Smooth muscle cell (in vitro differentiated cells): ENCODE measurements at regions not wholly inside any gene's neighbourhood (a gene's known extent, or its start where the extent isn't known, plus 50 kb on each side); places are given as distances from the start of the nearest gene placed in this dataset.

ENCODE experiments used
- DNase-seq: peaks from one replicate; lab custom pipeline; 2025; ENCODE audit not compliant: unreplicated experiment; lab: John Stamatoyannopoulos, UW
- H2AFZ ChIP-seq: fragments of 200-600 bp; sonication (generic); 2 replicates; pipeline ENCODE4 v1.6.0; 2016; ENCODE audit warnings: antibody characterized with exemption, low read depth, mild to moderate bottlenecking
- H3F3A ChIP-seq: fragments of 200-600 bp; sonication (generic); 2 replicates; pipeline ENCODE4 v1.6.0; 2017; ENCODE audit warnings: antibody characterized with exemption, low read depth
- H3K27ac ChIP-seq: fragments of 200-600 bp; sonication (generic); 2 replicates; pipeline ENCODE4 v1.5.1; 2016; ENCODE audit warnings: low read depth, mild to moderate bottlenecking
- H3K27me3 ChIP-seq: fragments of 200-600 bp; sonication (generic); 2 replicates; pipeline ENCODE4 v1.6.1; 2016; ENCODE audit warnings: low read depth, mild to moderate bottlenecking
- H3K36me3 ChIP-seq: fragments of 200-600 bp; sonication (generic); 2 replicates; pipeline ENCODE4 v1.5.1; 2016; ENCODE audit warnings: low read depth
- H3K4me1 ChIP-seq: fragments of 200-600 bp; sonication (generic); 2 replicates; pipeline ENCODE4 v1.5.1; 2016; ENCODE audit warnings: low read depth
- H3K4me2 ChIP-seq: fragments of 200-600 bp; sonication (generic); 2 replicates; pipeline ENCODE4 v1.6.0; 2016; ENCODE audit warnings: mild to moderate bottlenecking
- H3K4me3 ChIP-seq: fragments of 200-600 bp; sonication (generic); 2 replicates; pipeline ENCODE4 v1.5.1; 2016; ENCODE audit warnings: mild to moderate bottlenecking
- H3K79me2 ChIP-seq: fragments of 200-600 bp; sonication (generic); 2 replicates; pipeline ENCODE4 v1.6.0; 2016; ENCODE audit warnings: low read depth, mild to moderate bottlenecking
- H3K9ac ChIP-seq: fragments of 200-600 bp; sonication (generic); 2 replicates; pipeline ENCODE4 v1.6.0; 2016; ENCODE audit warnings: low read depth
- H3K9me3 ChIP-seq: fragments of 200-600 bp; sonication (generic); replicated peaks from 2 replicates; pipeline ENCODE4 v1.5.1; 2016; ENCODE audit warnings: low read depth
- H4K20me1 ChIP-seq: fragments of 200-600 bp; sonication (generic); 2 replicates; pipeline ENCODE4 v1.6.0; 2016; ENCODE audit warnings: low read depth
- WGBS: methylation state at CpG from one replicate; pipeline ENCODE4 v1.1.7; 2016; ENCODE audit warnings: low lambda C conversion rate; 5-methylcytosine and 5-hydroxymethylcytosine counted together
- TF ChIP-seq, protein P1 (sequence below): fragments of 200-600 bp; sonication (generic); IDR thresholded peaks from 2 replicates; pipeline ENCODE4 v1.5.1; 2017; ENCODE audit warnings: borderline replicate concordance, mild to moderate bottlenecking, antibody characterized with exemption; ENCODE audit not compliant: insufficient read depth, poor library complexity, severe bottlenecking

DNA sequence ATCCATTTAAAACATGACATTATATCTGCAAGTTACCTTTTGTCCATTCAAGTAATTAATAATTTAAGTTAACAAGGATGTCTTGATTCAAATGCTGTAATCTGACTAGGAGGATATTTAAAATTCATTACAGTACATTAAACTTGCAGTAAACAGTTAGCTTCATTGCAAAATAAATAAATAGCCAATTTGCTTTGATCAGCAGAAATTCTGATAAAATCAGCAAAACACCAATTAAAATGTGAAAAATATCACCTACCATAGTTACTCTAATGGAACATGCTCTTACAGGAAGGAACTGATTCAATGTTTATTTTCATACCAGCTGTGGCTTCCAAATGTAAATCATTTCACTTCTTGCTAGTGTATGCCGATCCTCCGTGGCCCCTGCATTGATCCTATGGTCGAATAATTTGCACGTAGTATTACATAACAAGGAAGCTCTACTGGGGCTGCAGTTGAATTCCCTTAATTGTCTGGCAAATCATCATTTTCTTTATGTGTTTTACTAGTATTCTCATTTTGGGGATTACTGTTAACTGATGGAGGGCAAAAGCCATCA lies 150.7 kb downstream of the FOXB1 start:
- Histone ChIP-seq H4K20me1 (no peaks in the 10 kb centered on the region), H3K36me3 (no peaks in the 10 kb centered on the region), H3K27me3 (peaks cover 9% of the 10 kb centered on the region), H3K27ac (no peak overlapping the region), H3K9ac (no peak overlapping the region), H3K9me3 (no peaks in the 10 kb centered on the region), H3K4me3 (no peak overlapping the region), H3K4me2 (peak overlapping the region; percentile 63), H2AFZ (peak overlapping the region; percentile 26), H3K79me2 (no peaks in the 10 kb centered on the region), H3F3A (peaks cover 4% of the 10 kb centered on the region), H3K4me1 (no peaks in the 10 kb centered on the region)
- no peak for DNase-seq
- WGBS: 65% methylated on average over 4 of the region's 4 CpGs
- TF ChIP-seq, protein P1, sequence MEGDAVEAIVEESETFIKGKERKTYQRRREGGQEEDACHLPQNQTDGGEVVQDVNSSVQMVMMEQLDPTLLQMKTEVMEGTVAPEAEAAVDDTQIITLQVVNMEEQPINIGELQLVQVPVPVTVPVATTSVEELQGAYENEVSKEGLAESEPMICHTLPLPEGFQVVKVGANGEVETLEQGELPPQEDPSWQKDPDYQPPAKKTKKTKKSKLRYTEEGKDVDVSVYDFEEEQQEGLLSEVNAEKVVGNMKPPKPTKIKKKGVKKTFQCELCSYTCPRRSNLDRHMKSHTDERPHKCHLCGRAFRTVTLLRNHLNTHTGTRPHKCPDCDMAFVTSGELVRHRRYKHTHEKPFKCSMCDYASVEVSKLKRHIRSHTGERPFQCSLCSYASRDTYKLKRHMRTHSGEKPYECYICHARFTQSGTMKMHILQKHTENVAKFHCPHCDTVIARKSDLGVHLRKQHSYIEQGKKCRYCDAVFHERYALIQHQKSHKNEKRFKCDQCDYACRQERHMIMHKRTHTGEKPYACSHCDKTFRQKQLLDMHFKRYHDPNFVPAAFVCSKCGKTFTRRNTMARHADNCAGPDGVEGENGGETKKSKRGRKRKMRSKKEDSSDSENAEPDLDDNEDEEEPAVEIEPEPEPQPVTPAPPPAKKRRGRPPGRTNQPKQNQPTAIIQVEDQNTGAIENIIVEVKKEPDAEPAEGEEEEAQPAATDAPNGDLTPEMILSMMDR: no peak

DNA sequence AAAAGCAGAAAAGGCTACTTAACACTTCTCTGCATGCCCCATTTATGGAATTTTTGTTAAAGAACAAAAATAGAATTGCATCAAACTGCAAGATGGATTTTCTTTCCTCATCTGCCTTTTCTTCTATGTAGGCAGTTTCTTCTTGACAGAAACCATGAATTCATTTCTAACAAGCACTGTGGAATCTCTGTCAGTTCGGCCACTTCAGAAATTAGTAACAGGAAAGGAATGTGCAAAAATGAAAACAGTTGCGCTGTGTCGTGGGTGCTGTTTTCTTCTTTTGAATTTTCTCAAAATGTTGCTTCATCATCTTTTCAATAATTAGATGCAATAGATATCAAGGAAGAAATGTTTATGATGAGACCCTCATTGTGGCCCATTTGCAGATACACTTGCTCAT lies 151.6 kb downstream of the FOXB1 start:
- Histone ChIP-seq H3K36me3 (no peaks in the 10 kb centered on the region), H3F3A (peaks cover 4% of the 10 kb centered on the region), H4K20me1 (no peaks in the 10 kb centered on the region), H3K4me3 (peak overlapping the region; percentile 11), H3K4me1 (no peaks in the 10 kb centered on the region), H3K79me2 (no peaks in the 10 kb centered on the region), H3K4me2 (peak overlapping the region; percentile 63), H3K9me3 (no peaks in the 10 kb centered on the region), H3K27ac (peak overlapping the region; percentile 1), H3K27me3 (peaks cover 3% of the 10 kb centered on the region), H2AFZ (no peak overlapping the region), H3K9ac (no peak overlapping the region)
- TF ChIP-seq, protein P1: no peak
- DNase-seq: no peak
- 1% methylated on average over 3 of the region's 3 CpGs for WGBS

DNA sequence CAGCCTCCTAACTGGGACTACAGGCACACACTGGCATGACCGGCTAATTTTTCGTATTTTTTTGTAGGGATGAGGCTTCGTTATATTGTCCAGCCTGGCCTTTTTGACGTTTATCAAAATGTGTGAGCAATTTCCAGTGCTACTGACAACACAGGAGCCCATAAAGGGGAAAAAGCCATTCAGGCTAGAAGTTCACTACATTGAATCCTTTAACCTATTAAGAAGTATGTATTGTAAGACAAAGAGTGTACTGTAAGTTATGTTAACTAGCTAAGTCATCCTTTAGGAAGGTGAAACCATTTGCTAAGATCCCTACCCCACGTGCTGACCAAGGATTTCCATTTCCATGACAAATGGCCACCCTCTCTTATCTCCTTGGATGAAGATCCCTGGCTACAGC lies 156.8 kb downstream of the FOXB1 start:
- H3K27ac ChIP-seq: no peak overlapping the region

DNA sequence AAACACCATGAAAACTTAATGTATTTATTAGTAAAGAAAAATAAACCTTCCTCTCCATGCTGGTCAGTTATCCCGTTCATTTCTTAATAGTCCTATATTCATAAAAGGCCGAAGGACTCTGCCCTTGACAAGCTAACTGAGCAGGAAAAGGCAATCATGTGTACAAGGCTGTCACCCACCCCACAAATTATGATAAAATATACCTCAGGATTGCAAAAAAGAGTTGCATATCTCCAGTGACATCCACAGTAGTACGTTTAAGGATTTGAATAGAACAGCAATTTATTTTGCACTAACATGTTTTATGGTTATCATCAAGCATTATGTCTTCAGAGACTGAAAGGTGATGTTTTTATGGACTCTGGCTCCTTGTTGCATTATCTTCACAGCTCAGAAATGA lies 157.6 kb downstream of the FOXB1 start:
- 86% methylated on average over 3 of the region's 3 CpGs for WGBS
- TF ChIP-seq, protein P1: no peak
- no peaks in the 10 kb centered on the region for H4K20me1 ChIP-seq
- no peak for DNase-seq
- H3F3A ChIP-seq: no peaks in the 10 kb centered on the region
- no peaks in the 10 kb centered on the region for H3K79me2 ChIP-seq
- no peak overlapping the region for H3K4me3 ChIP-seq
- H3K9ac ChIP-seq: no peak overlapping the region
- no peaks in the 10 kb centered on the region for H3K36me3 ChIP-seq
- H2AFZ ChIP-seq: no peak overlapping the region
- H3K4me1 ChIP-seq: peaks cover 8% of the 10 kb centered on the region
- no peaks in the 10 kb centered on the region for H3K27me3 ChIP-seq
- no peak overlapping the region for H3K27ac ChIP-seq
- H3K9me3 ChIP-seq: no peaks in the 10 kb centered on the region
- H3K4me2 ChIP-seq: no peak overlapping the region

More for the DNA sequence above, 156.8 kb downstream of the FOXB1 start:
- H3K27me3 ChIP-seq: no peaks in the 10 kb centered on the region
- peaks cover 8% of the 10 kb centered on the region for H3K4me1 ChIP-seq
- H3K4me2 ChIP-seq: no peak overlapping the region
- WGBS: 67% methylated on average over 5 of the region's 5 CpGs
- TF ChIP-seq, protein P1: no peak
- H4K20me1 ChIP-seq: no peaks in the 10 kb centered on the region
- no peak overlapping the region for H3K4me3 ChIP-seq
- no peaks in the 10 kb centered on the region for H3F3A ChIP-seq
- no peak overlapping the region for H2AFZ ChIP-seq
- no peak for DNase-seq
- no peak overlapping the region for H3K9ac ChIP-seq
- H3K79me2 ChIP-seq: no peaks in the 10 kb centered on the region
- no peaks in the 10 kb centered on the region for H3K9me3 ChIP-seq
- H3K36me3 ChIP-seq: no peaks in the 10 kb centered on the region
